ENCODE measurements at regions not wholly inside any gene's neighbourhood (a gene's known extent, or its start where the extent isn't known, plus 50 kb on each side); places are given as distances from the start of the nearest gene placed in this dataset.
"Not testable (repeated sequence)": the region's sequence is repeated elsewhere in the genome, so short reads cannot be mapped to it uniquely, and the experiment has no call there.

DNA sequence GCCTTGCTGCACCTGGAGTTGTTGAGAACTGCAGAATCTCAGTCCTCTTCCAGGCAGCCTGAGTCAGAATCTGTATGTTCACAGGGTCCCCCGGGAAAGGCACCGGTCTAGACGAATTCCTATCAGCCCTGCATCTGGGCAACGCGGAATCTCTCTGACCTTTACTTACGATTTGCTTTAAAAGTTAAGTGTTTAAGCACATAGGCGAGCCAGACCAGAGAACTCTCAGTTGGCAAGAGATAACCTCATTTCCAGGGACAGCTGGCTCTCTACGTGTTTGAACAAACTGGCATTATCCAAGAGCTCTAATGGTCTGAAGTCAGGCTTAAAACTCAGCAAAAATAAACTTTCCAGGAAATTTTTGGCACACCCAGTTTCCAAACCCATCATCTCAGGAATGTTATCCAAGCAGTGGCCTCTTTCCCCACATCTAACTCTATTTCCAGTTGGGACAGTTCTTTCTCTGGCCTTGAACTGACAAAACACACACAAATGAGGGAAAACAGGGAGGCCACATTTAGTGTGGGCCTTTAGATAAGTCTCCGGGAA lies 53.4 kb downstream of the HES1 start:
- peak; percentile 51 for DNase-seq

- not testable (repeated sequence) for DNase-seq
These were observed 55.9 kb downstream of the HES1 start for GRCh38 chr3:194191850-194192249.

GRCh38 chr3:194194051-194194756 lies 58.3 kb downstream of the HES1 start:
- no peak for DNase-seq

- no peak for DNase-seq
These were observed 58.8 kb downstream of the HES1 start for GRCh38 chr3:194194757-194195085.

DNA sequence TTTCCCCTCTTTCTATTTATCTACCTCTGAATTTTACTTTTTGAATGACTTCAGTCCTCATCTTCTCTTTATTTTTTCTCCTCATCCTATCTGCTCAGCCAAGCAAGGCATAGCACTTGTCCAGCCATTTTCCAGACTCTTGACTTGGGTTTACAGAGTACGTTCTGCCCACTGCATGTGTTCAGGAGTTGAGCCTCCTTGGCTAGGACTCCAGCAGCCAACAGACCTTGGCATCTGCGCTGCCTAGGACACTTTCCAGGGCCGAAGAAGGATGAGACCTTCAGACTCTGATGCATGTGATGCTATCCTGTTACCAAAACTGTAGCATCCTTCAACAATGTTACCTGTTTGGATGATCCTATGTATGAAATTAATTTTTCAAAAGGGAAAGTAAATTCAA lies 59.7 kb downstream of the HES1 start:
- DNase-seq = no peak

DNA sequence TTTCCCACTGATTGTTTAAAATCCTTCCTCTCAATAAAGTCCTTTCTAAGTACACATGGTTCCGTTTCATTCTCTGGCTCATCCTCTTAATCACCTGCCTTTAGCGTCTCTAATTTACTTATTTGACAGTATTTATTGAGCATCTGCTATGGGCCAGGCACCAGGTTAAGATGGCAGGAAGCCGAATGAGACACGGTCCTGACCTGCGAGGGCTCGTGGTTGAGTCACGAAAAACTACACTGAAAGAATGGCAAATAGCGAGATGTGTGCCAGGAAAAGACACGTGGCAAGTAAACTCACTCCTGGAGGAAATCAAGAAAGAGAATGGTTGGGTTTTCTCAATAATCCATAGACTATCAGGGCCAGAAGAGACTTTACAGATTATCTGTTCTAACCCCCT lies 60.9 kb downstream of the HES1 start:
- no peak for DNase-seq

GRCh38 chr3:194197396-194197960 lies 61.5 kb downstream of the HES1 start:
- no peak for DNase-seq

DNA sequence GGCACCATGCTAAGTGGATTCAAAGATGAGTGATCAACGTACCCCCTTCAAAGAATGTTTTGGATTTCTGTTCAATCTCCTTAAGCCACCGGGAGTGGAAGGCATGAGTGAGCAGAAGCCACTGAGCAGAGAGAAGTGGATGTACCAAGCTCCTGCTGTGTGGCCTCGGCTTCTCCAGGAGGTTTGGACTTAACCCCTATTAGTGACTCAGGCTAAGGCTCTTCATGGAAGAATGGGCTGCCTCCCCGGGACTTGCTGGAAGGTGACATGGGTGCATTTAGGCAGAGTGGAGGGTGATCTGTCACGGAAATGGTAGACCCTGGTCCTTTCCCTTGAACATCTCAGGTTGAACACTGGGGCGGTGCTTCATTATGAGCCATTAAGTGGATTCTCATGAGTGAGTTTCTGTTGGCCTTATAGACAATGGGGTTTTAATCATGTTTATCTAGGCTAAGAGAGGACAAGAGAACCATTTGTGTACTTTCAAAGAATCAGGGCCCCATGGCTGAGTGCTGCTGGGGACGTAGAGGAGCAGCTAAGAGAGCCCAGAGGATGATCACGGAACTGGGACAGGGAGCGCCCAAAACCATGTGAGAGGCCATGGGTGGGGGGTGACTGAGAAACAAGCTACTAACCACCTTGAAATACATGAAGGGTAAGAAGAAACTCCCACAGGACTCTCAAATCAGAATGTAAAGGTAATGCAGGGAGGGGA lies 62.2 kb downstream of the HES1 start:
- DNase-seq = no peak

GRCh38 chr3:194198938-194199337 lies 63.0 kb downstream of the HES1 start:
- DNase-seq = no peak

- no peak for DNase-seq
These were observed 64.6 kb downstream of the HES1 start for GRCh38 chr3:194200422-194201081.

DNA sequence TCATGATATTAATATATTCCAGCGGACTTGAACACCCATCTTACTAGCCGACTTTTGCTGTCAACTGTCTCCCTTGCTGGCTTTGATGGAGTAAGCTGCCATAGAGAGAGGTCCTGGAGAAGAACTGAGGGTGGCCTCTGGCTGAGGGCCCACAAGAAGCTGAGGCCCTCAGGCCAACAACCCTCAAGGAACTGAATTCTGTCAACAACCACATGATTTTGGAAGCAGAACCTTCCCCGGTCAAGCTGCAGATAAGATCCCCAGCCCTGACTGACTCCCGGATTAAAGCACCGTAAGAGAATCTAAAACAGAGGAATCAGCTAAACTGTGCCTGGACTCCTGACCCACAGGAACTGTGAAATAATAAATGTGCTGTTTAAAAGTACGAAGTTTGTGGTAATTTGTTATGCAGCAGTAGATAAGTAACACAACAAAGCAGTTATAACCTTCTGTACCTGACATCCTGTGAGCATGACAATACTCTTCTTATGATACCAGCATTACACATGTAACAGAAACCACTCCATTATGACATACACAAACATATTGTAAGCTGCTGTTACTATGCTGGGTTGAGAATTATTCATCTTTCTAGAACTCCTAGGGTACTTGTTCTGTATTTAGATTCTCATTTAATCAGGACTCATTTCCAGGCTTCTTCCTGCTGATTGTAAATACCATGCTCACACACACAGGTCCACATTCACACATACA lies 66.2 kb downstream of the HES1 start:
- DNase-seq = no peak

DNA sequence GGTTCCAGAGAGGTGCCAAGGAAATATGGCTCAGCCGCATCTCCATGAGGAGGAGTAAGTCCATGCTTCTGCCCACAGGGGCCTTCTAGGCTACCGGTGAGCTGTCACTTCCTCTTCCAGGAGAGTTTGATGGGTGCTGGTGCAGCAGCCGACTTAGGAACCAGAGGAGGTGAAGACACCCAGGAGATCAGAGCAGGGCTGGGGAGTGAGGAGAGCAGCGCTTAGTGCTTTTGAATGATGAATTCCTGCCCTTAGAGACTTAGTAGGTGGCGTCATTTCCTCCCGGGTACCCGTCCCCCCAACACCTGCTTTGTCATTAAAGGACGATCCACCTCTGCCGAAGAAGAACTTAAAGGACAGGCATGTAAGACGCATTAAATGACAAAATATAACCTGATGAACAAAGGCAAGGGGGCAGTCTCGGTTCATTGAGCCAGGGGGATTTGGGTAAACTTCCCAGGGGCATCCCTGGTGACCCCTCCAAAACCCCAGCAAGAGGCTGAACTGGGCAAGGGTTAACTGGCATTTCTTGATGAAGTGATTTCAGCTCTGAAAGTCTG lies 67.6 kb downstream of the HES1 start:
- DNase-seq = no peak

GRCh38 chr3:194204042-194204987 lies 68.4 kb downstream of the HES1 start:
- DNase-seq = no peak

GRCh38 chr3:194205675-194206133 lies 69.8 kb downstream of the HES1 start:
- DNase-seq = peak; percentile 47

GRCh38 chr3:194206320-194206719 lies 70.4 kb downstream of the HES1 start:
- DNase-seq = peak; percentile 16

DNA sequence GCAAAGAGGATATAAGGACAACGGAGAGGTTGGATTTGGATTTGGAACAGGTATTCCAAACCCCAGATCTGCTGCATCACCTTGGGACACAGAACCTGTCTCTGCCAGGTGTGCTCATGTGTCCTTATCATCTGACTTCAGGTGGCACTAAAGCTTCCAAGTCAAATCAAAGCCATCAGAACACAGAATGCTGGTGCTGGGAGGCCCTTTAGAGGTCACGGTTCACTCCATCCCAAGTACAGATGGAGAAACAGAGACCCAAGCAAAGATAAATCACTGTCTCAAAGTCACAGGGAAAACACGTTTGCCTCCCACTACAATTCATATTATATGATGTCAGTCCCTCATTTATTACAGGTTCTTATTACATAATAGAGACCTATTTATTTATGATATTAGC lies 72.8 kb downstream of the HES1 start:
- DNase-seq = no peak

DNA sequence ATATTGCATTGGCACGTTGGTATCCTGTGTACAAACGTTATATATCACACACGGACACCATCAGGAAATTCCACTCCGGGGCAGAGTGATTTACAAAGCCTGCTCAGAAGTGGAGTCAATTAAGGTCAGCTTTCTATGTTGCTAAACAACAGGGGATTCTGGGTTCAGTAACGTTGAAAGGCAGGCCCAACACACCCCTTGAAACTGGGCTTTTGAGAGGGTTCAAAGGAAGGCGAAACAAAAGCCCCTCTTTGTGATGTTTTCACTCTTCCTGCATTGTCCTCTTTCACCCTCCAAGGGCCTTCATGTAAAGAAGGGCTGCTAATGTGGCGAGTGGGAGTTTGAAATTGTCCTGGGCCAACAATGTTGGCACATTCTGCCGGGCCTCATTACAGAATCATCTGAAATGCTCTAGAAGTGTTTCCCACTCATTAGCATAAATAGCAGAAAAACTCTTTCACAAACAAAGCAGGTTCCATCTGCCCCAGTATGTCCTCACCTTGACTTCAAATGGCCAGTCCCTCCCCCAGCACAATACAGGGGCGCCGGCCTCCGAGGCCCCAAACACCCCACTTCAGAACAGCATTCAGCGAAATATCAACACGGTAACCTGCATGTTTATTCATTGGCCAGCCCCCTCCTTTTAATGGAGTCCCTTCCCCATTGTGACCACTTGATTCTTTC lies 76.4 kb downstream of the HES1 start:
- no peak for DNase-seq

DNA sequence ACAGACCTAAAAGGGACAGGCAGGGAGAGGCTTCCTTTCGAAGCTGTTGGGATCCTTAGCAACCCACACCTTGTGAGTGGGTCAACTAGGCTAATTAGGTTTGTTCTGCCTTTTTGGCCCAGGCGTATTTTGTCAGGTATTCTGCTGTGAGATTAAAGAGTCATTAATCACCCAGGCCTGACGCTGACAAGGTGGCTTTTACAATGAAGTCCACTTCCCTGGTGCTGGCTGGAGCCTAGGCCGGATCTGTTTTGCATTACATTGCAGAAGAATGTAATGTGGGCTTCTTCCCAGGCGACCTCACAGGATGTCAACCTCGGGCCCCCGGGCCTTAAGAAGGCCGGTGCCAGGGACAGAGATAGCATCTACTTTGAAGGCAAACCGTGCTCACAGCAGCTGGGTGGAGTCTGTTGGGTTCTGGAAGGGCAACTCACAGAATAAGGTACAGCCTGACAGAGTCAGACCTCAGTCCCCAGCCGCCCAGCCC lies 76.9 kb downstream of the HES1 start:
- DNase-seq = peak; percentile 11

GRCh38 chr3:194215392-194215791 lies 79.4 kb downstream of the HES1 start:
- no peak for DNase-seq
